ENCODE measurements at regions not wholly inside any gene's neighbourhood (a gene's known extent, or its start where the extent isn't known, plus 50 kb on each side); places are given as distances from the start of the nearest gene placed in this dataset.

- Mint-ChIP-seq H3K4me1 (peaks cover 7% of the 10 kb centered on the region), H3K36me3 (no peaks in the 10 kb centered on the region), H3K9me3 (no peaks in the 10 kb centered on the region), H3K4me3 (no peak overlapping the region), H3K27ac (no peak overlapping the region)
- ATAC-seq (no peak), DNase-seq (ENCODE audit: low spot score in 2 of 2) (peak; percentile 37 to 77)
These were observed 187.5 kb downstream of the TMEM38B start for GRCh38 chr9:105881654-105882349.

DNA sequence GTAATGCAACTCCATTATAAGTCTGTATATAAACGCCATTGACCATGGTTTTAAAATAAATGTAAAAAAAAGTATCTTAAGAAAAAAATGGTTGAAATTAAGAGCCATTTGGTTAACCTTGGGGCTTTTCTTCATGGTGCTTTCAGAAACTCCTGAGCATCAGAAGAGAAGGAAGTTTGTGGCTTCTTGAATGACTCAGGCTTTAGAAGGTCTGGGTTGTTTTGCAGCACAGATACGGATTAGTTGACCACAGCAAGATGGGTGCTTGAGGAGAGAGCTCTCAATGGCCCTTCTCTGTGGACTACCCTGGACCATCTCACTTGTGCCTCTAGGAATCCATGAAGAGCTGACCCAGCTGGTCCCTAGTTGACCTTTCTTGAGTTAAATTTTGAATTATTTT, 189.5 kb downstream of the TMEM38B start:
- no peak overlapping the region for H3K27ac Mint-ChIP-seq
- H3K4me1 Mint-ChIP-seq: peaks cover 7% of the 10 kb centered on the region
- no peak overlapping the region for H3K4me3 Mint-ChIP-seq
- H3K9me3 Mint-ChIP-seq: no peaks in the 10 kb centered on the region
- ATAC-seq (peak; percentile 55), DNase-seq (ENCODE audit: low spot score in 2 of 2) (no peak)
- no peaks in the 10 kb centered on the region for H3K36me3 Mint-ChIP-seq

GRCh38 chr9:105884416-105884815, 190.1 kb downstream of the TMEM38B start:
- DNase-seq (ENCODE audit: low spot score in 2 of 2) (no peak), ATAC-seq (no peak)
- Mint-ChIP-seq H3K36me3 (no peaks in the 10 kb centered on the region), H3K4me1 (peaks cover 7% of the 10 kb centered on the region), H3K4me3 (no peak overlapping the region), H3K27ac (no peak overlapping the region), H3K9me3 (no peaks in the 10 kb centered on the region)

- H3K27ac Mint-ChIP-seq: no peak overlapping the region
- no peaks in the 10 kb centered on the region for H3K36me3 Mint-ChIP-seq
- peaks cover 7% of the 10 kb centered on the region for H3K4me1 Mint-ChIP-seq
- no peaks in the 10 kb centered on the region for H3K9me3 Mint-ChIP-seq
- DNase-seq (ENCODE audit: low spot score in 2 of 2) (no peak), ATAC-seq (no peak)
- H3K4me3 Mint-ChIP-seq: no peak overlapping the region
These were observed 191.8 kb downstream of the TMEM38B start for GRCh38 chr9:105886136-105886535.

DNA sequence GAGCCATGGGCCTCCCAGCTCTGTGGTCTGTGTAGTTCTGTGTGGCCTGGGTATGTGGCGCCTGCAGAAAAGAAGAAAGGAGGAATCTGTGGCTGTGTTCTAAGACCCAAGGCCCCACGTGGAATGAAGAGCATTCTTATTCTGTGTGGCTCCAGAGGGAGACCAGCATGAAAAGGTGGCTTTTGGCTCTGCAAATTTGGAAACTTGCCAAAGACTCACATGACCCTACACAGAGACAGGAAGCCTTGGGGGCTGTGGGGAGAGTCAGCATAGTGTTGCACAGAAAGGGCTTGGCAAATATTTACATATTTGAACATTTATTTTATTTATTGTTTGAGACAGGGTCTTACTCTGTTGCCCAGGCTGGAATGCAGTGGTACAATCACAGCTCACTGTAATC, 193.3 kb downstream of the TMEM38B start:
- H3K36me3 Mint-ChIP-seq: no peaks in the 10 kb centered on the region
- no peak for ATAC-seq

GRCh38 chr9:105890046-105890822, 195.9 kb downstream of the TMEM38B start:
- Mint-ChIP-seq H3K27ac (no peak overlapping the region), H3K4me3 (no peak overlapping the region), H3K4me1 (no peaks in the 10 kb centered on the region), H3K9me3 (no peaks in the 10 kb centered on the region), H3K36me3 (no peaks in the 10 kb centered on the region)
- DNase-seq (ENCODE audit: low spot score in 2 of 2): no peak
- no peak for ATAC-seq

More for the DNA sequence above, 193.3 kb downstream of the TMEM38B start:
- Mint-ChIP-seq H3K4me1 (peaks cover 7% of the 10 kb centered on the region), H3K9me3 (no peaks in the 10 kb centered on the region), H3K27ac (no peak overlapping the region), H3K4me3 (no peak overlapping the region)
- no peak for DNase-seq (ENCODE audit: low spot score in 2 of 2)

DNA sequence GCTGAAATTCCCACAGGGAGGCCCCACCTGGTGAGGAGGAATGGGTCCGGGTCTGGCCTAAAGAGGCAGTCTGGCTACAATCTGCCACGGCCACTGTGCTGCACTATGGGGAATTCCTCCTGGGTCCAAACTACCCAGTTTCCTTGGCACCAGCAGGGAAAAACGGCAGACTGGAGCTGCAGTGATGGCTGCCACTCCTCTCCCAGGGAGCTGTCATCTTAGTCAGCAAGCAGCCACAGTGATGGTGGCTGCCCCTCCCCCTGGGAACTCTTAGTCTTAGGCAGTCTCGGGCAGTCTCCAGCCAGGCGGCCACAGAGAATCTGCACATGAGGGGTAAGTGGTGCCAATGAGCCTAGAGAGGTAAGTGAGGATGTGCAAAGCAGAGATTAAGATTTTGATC, 205.8 kb downstream of the TMEM38B start:
- ATAC-seq (no peak), DNase-seq (ENCODE audit: low spot score in 2 of 2) (no peak)
- Mint-ChIP-seq H3K4me3 (no peak overlapping the region), H3K9me3 (peaks cover 4% of the 10 kb centered on the region), H3K4me1 (no peaks in the 10 kb centered on the region), H3K27ac (no peak overlapping the region), H3K36me3 (no peaks in the 10 kb centered on the region)

DNA sequence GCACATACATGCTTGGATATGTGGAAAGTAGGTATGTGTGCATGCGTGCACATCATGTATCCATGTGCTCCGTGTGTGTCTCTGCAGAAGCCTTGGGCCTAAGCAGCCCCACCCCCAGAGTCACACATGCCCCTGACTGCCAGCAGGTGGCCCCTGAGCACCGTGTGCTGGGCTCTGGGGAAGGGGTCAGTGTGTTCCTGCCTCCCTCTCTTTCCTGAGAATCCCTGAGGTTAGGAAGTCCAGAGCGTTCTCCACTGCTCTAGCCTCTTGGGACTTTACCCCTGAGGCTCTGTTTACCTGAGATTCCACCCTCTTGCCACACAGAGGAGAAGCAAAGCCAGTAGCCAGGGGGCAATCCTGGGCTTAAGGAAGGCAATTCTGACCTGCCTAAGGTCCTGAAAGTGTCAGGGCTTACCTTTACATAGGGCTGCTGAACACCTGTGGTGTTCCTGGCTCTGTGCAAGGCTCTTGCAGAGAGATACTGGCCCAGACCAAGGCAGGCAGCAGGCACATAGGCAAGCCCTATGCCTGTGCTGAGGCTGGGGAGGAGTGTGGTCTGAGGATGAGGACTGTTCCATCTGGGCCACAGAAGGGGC, 207.3 kb downstream of the TMEM38B start:
- Mint-ChIP-seq H3K36me3 (no peaks in the 10 kb centered on the region), H3K4me3 (no peak overlapping the region), H3K27ac (no peak overlapping the region), H3K4me1 (no peaks in the 10 kb centered on the region), H3K9me3 (peaks cover 9% of the 10 kb centered on the region)
- ATAC-seq (peak; percentile 57), DNase-seq (ENCODE audit: low spot score in 2 of 2) (no peak)

DNA sequence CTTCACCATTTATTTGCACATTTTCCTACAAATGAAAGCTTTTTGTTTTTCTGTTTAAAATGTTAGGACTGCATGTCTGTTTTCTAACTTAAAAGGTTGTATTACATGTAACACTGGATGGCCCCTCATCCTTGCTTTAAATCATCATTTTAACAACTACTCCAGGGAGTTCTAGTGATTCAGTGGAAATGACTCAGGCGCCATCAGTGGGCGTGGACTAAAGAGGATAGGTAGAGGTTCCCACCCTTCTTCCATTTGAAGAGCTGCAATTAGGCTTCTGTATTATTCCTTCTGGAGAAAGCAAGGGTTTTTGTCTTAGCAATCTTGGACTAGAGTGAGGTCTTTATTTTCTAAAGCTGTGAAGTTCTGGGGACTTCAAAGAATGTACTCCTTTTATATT, 213.7 kb downstream of the TMEM38B start:
- no peak overlapping the region for H3K27ac Mint-ChIP-seq
- ATAC-seq (no peak), DNase-seq (ENCODE audit: low spot score in 2 of 2) (no peak)
- H3K36me3 Mint-ChIP-seq: no peaks in the 10 kb centered on the region
- H3K4me3 Mint-ChIP-seq: no peak overlapping the region
- H3K4me1 Mint-ChIP-seq: no peaks in the 10 kb centered on the region
- H3K9me3 Mint-ChIP-seq: peaks cover 5% of the 10 kb centered on the region

- no peak overlapping the region for H3K4me3 Mint-ChIP-seq
- DNase-seq (ENCODE audit: low spot score in 2 of 2) (no peak), ATAC-seq (no peak)
- no peaks in the 10 kb centered on the region for H3K4me1 Mint-ChIP-seq
- peaks cover 2% of the 10 kb centered on the region for H3K9me3 Mint-ChIP-seq
- H3K36me3 Mint-ChIP-seq: no peaks in the 10 kb centered on the region
- H3K27ac Mint-ChIP-seq: no peak overlapping the region
These were observed 217.0 kb downstream of the TMEM38B start for GRCh38 chr9:105911104-105911911.

- DNase-seq (ENCODE audit: low spot score in 2 of 2) (no peak), ATAC-seq (no peak)
- Mint-ChIP-seq H3K4me1 (no peaks in the 10 kb centered on the region), H3K9me3 (no peaks in the 10 kb centered on the region), H3K36me3 (no peaks in the 10 kb centered on the region), H3K27ac (no peak overlapping the region), H3K4me3 (no peak overlapping the region)
These were observed 218.0 kb downstream of the TMEM38B start for GRCh38 chr9:105912157-105912862.

DNA sequence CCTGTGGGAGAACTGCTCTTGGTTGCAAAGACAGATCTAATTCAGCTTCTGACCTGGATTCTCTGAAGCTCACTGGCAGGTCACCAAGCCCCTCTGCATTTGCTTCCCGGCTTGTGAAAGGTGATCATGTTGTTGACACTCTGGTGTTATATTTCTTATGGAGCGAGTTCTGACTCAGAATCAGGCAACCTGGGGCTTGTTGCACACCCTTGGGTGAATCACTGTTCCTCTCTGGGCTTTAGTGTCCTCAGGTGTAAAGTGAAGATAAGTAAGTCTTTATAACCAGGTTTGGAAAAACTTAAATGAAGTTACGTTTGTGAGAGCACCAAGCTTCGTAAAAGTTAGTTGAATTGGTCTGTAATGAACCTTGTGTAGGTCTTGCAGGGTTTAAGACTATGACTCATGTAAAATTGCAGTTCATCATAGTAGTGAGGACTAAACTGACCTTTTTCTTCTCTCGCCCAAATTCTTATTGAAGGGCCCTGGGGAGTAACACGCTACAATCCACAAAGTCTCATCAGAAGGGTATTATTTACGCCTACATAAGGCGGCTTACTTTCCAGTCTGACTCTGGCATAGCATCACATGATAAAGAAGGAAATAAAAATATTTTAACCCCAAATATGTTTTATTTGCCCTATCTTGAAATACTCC, 218.6 kb downstream of the TMEM38B start:
- ATAC-seq (no peak), DNase-seq (ENCODE audit: low spot score in 2 of 2) (no peak)
- no peaks in the 10 kb centered on the region for H3K4me1 Mint-ChIP-seq
- no peak overlapping the region for H3K4me3 Mint-ChIP-seq
- no peak overlapping the region for H3K27ac Mint-ChIP-seq
- no peaks in the 10 kb centered on the region for H3K9me3 Mint-ChIP-seq
- no peaks in the 10 kb centered on the region for H3K36me3 Mint-ChIP-seq

DNA sequence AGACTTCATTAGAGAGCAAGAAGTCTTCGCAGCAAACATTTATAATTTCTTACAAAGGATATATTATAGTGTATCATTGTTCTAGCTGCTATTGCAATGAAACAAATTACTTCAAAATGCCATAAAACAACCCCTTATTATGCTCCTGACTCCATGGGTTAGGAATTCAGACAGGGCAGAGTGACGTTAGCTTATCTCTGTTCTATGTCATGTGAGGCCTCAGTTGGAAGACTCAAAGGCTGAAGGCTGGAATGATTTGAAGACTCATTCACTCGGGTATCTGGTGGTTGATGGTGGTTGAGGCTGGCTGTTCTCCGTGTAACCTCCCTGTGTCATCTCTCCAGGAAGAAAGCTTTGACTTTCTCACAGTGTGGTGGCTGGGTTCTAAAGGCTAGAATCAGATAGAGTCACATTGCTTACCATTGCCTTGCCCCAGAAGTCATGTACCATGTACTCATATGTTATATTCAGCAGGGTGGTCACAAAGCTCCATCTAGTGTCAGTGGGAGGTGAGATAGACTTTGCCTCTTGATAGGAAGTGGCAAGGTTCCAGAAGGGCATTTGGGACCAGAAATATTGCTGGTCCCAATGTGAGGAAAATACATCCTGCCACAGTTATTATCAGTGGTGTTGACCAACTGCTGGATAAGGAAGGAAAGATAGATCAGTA, 226.9 kb downstream of the TMEM38B start:
- Mint-ChIP-seq H3K4me3 (no peak overlapping the region), H3K27ac (no peak overlapping the region), H3K36me3 (no peaks in the 10 kb centered on the region), H3K4me1 (no peaks in the 10 kb centered on the region), H3K9me3 (peaks cover 6% of the 10 kb centered on the region)
- DNase-seq (ENCODE audit: low spot score in 2 of 2) (no peak), ATAC-seq (no peak)

GRCh38 chr9:105928416-105928815, 234.1 kb downstream of the TMEM38B start:
- H3K36me3 Mint-ChIP-seq: no peaks in the 10 kb centered on the region
- no peak overlapping the region for H3K4me3 Mint-ChIP-seq
- no peaks in the 10 kb centered on the region for H3K4me1 Mint-ChIP-seq
- no peak overlapping the region for H3K27ac Mint-ChIP-seq
- DNase-seq (ENCODE audit: low spot score in 2 of 2) (no peak), ATAC-seq (no peak)
- peaks cover 2% of the 10 kb centered on the region for H3K9me3 Mint-ChIP-seq

Data from stimulated activated effector memory CD8-positive, alpha-beta T cell treated with anti-CD3 and anti-CD28 coated beads, Interleukin-12 subunit alpha, Interleukin-12 subunit beta, amount 100 ng/mL, for 72 hours (primary cell).